H1 (cell line): ENCODE measurements at regions not wholly inside any gene's neighbourhood (a gene's known extent, or its start where the extent isn't known, plus 50 kb on each side); places are given as distances from the start of the nearest gene placed in this dataset.

Experiments
- CHD2 ChIP-seq: IDR thresholded peaks from 2 replicates; pipeline ENCODE4 v1.6.1; 2012; ENCODE audit warnings: low read length, improper control_type of control experiment
- CHD7 ChIP-seq: fragments of 300-600 bp; sonication (generic); IDR thresholded peaks from 2 replicates; pipeline ENCODE4 v1.7.1; 2012; ENCODE audit warnings: low read length, moderate library complexity, mild to moderate bottlenecking, inconsistent platforms; ENCODE audit not compliant: insufficient replicate concordance
- E2F6 ChIP-seq: IDR thresholded peaks from 2 replicates; pipeline ENCODE4 v1.6.1; 2012; ENCODE audit warnings: inconsistent platforms
- EP300 ChIP-seq, 2 experiments: IDR thresholded peaks; 1 replicate in 1 of 2; 2 replicates in 1 of 2; pipeline ENCODE4 v1.6.1; 2011 to 2012; ENCODE audit warnings: low read depth in 2 of 2, low read length in 2 of 2, mild to moderate bottlenecking in 2 of 2, borderline replicate concordance in 1 of 2, inconsistent platforms in 1 of 2, moderate library complexity in 1 of 2
- FOSL1 ChIP-seq: IDR thresholded peaks from 2 replicates; pipeline ENCODE4 v1.6.1; 2011; ENCODE audit warnings: mild to moderate bottlenecking, low read depth, low read length, moderate library complexity; ENCODE audit not compliant: insufficient read depth
- GTF2F1 ChIP-seq: IDR thresholded peaks from 2 replicates; pipeline ENCODE4 v1.6.1; 2012; ENCODE audit warnings: low read depth, low read length, improper control_type of control experiment, borderline replicate concordance
- NANOG ChIP-seq: IDR thresholded peaks from 2 replicates; pipeline ENCODE4 v1.6.1; 2011; ENCODE audit warnings: low read length, low read depth, mild to moderate bottlenecking, inconsistent platforms; ENCODE audit not compliant: insufficient read depth, poor library complexity, severe bottlenecking
- SRF ChIP-seq: IDR thresholded peaks from 2 replicates; pipeline ENCODE4 v1.6.1; 2011; ENCODE audit warnings: mild to moderate bottlenecking, low read depth, low read length, moderate library complexity
- SUZ12 ChIP-seq: fragments of 200-600 bp; sonication (generic); IDR thresholded peaks from 2 replicates; pipeline ENCODE4 v1.6.1; 2012; ENCODE audit warnings: mild to moderate bottlenecking, inconsistent platforms, low read length, moderate library complexity, mixed read lengths

GRCh38 chr5:146995878-146996277 is 117.3 kb upstream of the PPP2R2B start (continued):
- TF ChIP-seq CHD7 (no peak), NANOG (no peak), EP300 (IDR thresholded peaks at IDR 0.05; ENCODE audit: borderline replicate concordance in 1 of 2, low read depth in 2 of 2, low read length in 2 of 2) (no peak), SRF (no peak), E2F6 (no peak), FOSL1 (no peak), GTF2F1 (no peak), SUZ12 (no peak), CHD2 (no peak)
